ENCODE measurements at regions not wholly inside any gene's neighbourhood (a gene's known extent, or its start where the extent isn't known, plus 50 kb on each side); places are given as distances from the start of the nearest gene placed in this dataset.
"Not testable (repeated sequence)": the region's sequence is repeated elsewhere in the genome, so short reads cannot be mapped to it uniquely, and the experiment has no call there.

GRCh38 chr19:28543244-28543776 lies 669.6 kb downstream of the UQCRFS1 start:
- Mint-ChIP-seq H3K27me3 (ENCODE audit: unreplicated experiment) (no peaks in the 10 kb centered on the region), H3K9me3 (ENCODE audit: low read depth, unreplicated experiment) (peaks cover 6% of the 10 kb centered on the region), H3K27ac (ENCODE audit: unreplicated experiment) (no peak overlapping the region), H3K36me3 (ENCODE audit: insufficient read depth, unreplicated experiment) (no peaks in the 10 kb centered on the region), H3K4me1 (ENCODE audit: low read depth, unreplicated experiment) (no peaks in the 10 kb centered on the region), H3K4me3 (ENCODE audit: low read depth, unreplicated experiment) (no peak overlapping the region)
- DNase-seq, result no peak
- intact Hi-C loops (cut with micrococcal nuclease; ENCODE audit: unreplicated experiment), result no loop called here
- CTCF ChIA-PET, result interaction anchor here (0.6 to 0.7 kb wide), 2 partner anchors 139 to 293 kb away, joined by 3 to 4 read pairs; no protein-coding TSS in a partner anchor
- BruUV-seq (replicated peaks), result no TSS peak
- TF ChIP-seq CTCF (IDR thresholded peaks at IDR 0.05; ENCODE audit: unreplicated experiment), result no peak

DNA sequence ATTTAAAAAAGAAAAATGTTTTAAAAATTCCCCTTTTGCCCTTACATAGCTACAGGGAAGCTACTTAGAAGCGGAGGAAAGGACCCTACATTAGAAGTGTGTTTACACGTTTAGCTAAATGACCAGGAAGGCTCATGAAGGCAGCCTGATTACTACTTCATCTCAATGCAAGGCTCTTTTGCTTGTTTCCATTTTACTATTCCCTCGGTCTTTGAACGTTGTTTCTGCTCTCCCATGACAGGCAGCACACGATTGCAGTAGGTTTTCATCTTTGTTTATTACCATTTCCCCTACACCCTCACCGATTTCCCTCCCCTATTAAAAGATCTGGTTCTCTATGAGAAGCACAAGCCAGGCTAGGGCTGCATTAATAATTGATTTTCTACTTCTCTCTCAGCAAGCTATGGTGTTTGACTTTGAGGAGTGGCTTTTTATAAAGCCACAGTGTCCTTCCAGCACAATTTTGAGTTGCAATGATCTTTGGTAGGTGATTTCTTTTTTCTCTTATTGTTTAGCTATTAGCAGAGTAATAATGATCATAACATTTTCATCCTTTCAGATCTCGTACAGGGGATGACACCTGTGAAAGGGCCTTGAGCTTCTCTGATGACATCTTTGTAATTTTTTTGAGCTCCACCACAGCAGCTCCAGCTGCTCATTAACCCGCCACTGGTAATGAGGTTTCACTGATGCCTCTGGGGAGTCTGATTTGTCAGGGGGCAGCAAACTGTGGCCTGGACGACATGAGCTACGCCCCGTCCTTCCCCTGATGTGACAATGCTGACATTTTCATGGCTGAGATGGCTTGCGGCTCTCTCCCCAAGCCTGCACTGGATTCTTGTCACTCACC lies 670.3 kb downstream of the UQCRFS1 start:
- Mint-ChIP-seq H3K9me3 (ENCODE audit: low read depth, unreplicated experiment) (peaks cover 6% of the 10 kb centered on the region), H3K27me3 (ENCODE audit: unreplicated experiment) (no peaks in the 10 kb centered on the region), H3K36me3 (ENCODE audit: insufficient read depth, unreplicated experiment) (no peaks in the 10 kb centered on the region), H3K4me1 (ENCODE audit: low read depth, unreplicated experiment) (no peaks in the 10 kb centered on the region), H3K4me3 (ENCODE audit: low read depth, unreplicated experiment) (no peak overlapping the region), H3K27ac (ENCODE audit: unreplicated experiment) (no peak overlapping the region)
- no peak for TF ChIP-seq CTCF (IDR thresholded peaks at IDR 0.05; ENCODE audit: unreplicated experiment)
- DNase-seq, result no peak
- no TSS peak for BruUV-seq (replicated peaks)
- intact Hi-C loops (cut with micrococcal nuclease; ENCODE audit: unreplicated experiment), result no loop called here
- CTCF ChIA-PET, result interaction anchor here (0.5 to 0.6 kb wide), 2 partner anchors 36 to 140 kb away, joined by 3 read pairs; no protein-coding TSS in a partner anchor

- no TSS peak for BruUV-seq (replicated peaks)
- H3K4me3 Mint-ChIP-seq (ENCODE audit: low read depth, unreplicated experiment), result no peak overlapping the region
- H3K4me1 Mint-ChIP-seq (ENCODE audit: low read depth, unreplicated experiment), result no peaks in the 10 kb centered on the region
- DNase-seq, result no peak
- H3K27me3 Mint-ChIP-seq (ENCODE audit: unreplicated experiment), result no peaks in the 10 kb centered on the region
- H3K9me3 Mint-ChIP-seq (ENCODE audit: low read depth, unreplicated experiment), result peaks cover 6% of the 10 kb centered on the region
- H3K36me3 Mint-ChIP-seq (ENCODE audit: insufficient read depth, unreplicated experiment), result no peaks in the 10 kb centered on the region
- CTCF ChIA-PET, result no interaction called here
- H3K27ac Mint-ChIP-seq (ENCODE audit: unreplicated experiment), result no peak overlapping the region
- intact Hi-C loops (cut with micrococcal nuclease; ENCODE audit: unreplicated experiment), result no loop called here
- no peak for TF ChIP-seq CTCF (IDR thresholded peaks at IDR 0.05; ENCODE audit: unreplicated experiment)
Measured at GRCh38 chr19:28541602-28542393, 671.2 kb downstream of the UQCRFS1 start.

DNA sequence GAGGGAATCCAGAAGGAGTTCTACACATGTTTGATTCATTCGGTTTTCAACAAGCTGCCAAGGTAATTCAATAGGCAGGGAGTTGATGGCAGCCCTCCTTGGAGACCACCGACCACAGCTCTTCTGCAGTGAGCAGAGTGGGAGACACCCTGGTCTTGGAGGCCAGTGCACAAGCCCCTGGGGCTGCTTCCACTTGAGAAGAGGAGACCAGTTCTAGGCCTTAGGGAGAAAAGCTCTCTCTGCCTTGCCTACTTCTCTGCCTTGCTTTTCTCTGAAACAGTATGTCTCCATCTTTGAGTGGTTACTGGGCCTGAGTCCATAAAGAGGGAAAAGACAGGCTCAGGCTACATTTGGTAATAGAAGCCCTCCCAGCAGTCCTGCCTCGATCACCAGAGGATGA lies 671.9 kb downstream of the UQCRFS1 start:
- Mint-ChIP-seq H3K36me3 (ENCODE audit: insufficient read depth, unreplicated experiment) (no peaks in the 10 kb centered on the region), H3K4me3 (ENCODE audit: low read depth, unreplicated experiment) (no peak overlapping the region), H3K9me3 (ENCODE audit: low read depth, unreplicated experiment) (peaks cover 3% of the 10 kb centered on the region), H3K27ac (ENCODE audit: unreplicated experiment) (no peak overlapping the region), H3K27me3 (ENCODE audit: unreplicated experiment) (no peaks in the 10 kb centered on the region), H3K4me1 (ENCODE audit: low read depth, unreplicated experiment) (no peaks in the 10 kb centered on the region)
- CTCF ChIA-PET, result no interaction called here
- no peak for DNase-seq
- intact Hi-C loops (cut with micrococcal nuclease; ENCODE audit: unreplicated experiment), result no loop called here
- BruUV-seq (replicated peaks), result no TSS peak
- no peak for TF ChIP-seq CTCF (IDR thresholded peaks at IDR 0.05; ENCODE audit: unreplicated experiment)

DNA sequence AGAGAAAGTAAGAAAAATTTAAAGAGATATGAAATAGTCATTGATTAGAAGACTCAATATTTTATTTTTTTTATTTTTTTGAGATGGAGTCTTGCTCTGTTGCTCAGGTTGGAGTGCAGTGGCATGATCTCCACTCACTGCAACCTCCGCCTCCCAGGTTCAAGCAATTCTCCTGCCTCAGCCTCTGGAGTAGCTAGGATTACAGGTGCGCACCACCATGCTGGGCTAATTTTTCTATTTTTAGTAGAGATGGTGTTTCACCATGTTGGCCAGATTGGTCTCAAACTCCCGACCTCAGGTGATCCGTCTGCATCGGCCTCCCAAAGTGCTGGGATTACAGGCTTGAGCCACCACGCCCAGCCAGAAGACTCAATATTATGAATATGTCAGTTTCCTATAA lies 672.6 kb downstream of the UQCRFS1 start:
- DNase-seq; CTCF ChIA-PET; H3K27ac Mint-ChIP-seq (ENCODE audit: unreplicated experiment); intact Hi-C loops (cut with micrococcal nuclease; ENCODE audit: unreplicated experiment); H3K9me3 Mint-ChIP-seq (ENCODE audit: low read depth, unreplicated experiment); H3K4me1 Mint-ChIP-seq (ENCODE audit: low read depth, unreplicated experiment); BruUV-seq (replicated peaks); H3K4me3 Mint-ChIP-seq (ENCODE audit: low read depth, unreplicated experiment); H3K27me3 Mint-ChIP-seq (ENCODE audit: unreplicated experiment); H3K36me3 Mint-ChIP-seq (ENCODE audit: insufficient read depth, unreplicated experiment): not testable (repeated sequence)

Measured in Calu3 (cell line).